ENCODE measurements at regions not wholly inside any gene's neighbourhood (a gene's known extent, or its start where the extent isn't known, plus 50 kb on each side); places are given as distances from the start of the nearest gene placed in this dataset.

DNA sequence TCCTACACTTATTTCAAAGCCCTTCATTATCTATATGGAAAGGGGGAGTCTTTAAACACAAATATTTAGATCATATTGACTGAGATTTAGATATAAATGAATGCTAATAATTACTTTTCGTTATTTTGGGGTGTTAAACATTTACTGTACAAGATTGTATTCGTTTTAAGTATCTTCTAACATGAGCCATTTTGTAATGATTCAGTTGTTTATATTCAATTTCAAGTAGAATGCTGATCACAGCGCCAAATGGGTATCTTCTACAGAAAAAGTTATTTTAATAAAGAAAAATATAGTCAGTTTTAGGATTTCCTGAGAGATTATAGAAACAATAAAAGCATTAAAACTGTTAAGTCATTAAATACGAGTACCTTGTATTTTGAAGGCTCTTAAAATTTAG lies 104.5 kb upstream of the HNRNPU start:
- intact Hi-C loops (cut with DNase I), result no loop called here
- no peak for TF ChIP-seq POLR2A (IDR thresholded peaks at IDR 0.05)
- TF ChIP-seq, protein P1, sequence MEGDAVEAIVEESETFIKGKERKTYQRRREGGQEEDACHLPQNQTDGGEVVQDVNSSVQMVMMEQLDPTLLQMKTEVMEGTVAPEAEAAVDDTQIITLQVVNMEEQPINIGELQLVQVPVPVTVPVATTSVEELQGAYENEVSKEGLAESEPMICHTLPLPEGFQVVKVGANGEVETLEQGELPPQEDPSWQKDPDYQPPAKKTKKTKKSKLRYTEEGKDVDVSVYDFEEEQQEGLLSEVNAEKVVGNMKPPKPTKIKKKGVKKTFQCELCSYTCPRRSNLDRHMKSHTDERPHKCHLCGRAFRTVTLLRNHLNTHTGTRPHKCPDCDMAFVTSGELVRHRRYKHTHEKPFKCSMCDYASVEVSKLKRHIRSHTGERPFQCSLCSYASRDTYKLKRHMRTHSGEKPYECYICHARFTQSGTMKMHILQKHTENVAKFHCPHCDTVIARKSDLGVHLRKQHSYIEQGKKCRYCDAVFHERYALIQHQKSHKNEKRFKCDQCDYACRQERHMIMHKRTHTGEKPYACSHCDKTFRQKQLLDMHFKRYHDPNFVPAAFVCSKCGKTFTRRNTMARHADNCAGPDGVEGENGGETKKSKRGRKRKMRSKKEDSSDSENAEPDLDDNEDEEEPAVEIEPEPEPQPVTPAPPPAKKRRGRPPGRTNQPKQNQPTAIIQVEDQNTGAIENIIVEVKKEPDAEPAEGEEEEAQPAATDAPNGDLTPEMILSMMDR (IDR thresholded peaks at IDR 0.05), result no peak

DNA sequence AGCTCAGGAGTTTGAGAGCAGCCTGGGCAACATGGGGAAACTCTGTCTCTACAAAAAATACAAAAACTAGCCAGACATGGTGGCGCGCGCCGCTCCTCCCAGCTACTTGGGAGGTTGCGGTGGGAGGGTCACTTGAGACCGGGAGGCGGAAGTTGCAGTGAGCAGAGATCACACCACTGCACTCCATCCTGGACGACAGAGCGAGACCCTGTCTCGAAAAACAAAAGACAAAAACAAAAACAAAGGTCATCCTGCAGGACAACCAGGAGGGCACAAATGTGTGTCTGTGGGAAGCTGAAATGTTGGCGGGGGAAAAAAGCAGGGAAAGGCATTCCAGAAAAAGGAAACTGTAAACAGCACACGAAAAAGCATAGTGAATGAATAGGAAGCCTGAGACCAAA lies 104.1 kb upstream of the HNRNPU start:
- WGBS, 2 donors, result 78 to 81% methylated on average over 12 of the region's 12 CpGs
- no peaks in the 10 kb centered on the region for H3K36me3 ChIP-seq (replicated peaks in 1 of 2; ENCODE audit: insufficient read depth in 1 of 2, low read depth in 2 of 2)
- H3K4me3 ChIP-seq, result no peak overlapping the region
- TF ChIP-seq POLR2A (IDR thresholded peaks at IDR 0.05), result no peak
- TF ChIP-seq, protein P1 (IDR thresholded peaks at IDR 0.05), result no peak
- ATAC-seq (no peak), DNase-seq (no peak)
- H3K27me3 ChIP-seq, result no peaks in the 10 kb centered on the region
- intact Hi-C loops (cut with DNase I), result no loop called here
- H3K9me3 ChIP-seq, result no peaks in the 10 kb centered on the region
- H3K4me1 ChIP-seq, result peaks cover 35% of the 10 kb centered on the region
- peak overlapping the region; percentile 11 to 100 (median 98) for H3K27ac ChIP-seq

More for the DNA sequence above, 104.5 kb upstream of the HNRNPU start:
- Histone ChIP-seq H3K36me3 (replicated peaks in 1 of 2; ENCODE audit: insufficient read depth in 1 of 2, low read depth in 2 of 2) (no peaks in the 10 kb centered on the region), H3K27ac (peak overlapping the region; percentile 97 to 100 (median 100)), H3K27me3 (no peaks in the 10 kb centered on the region), H3K4me3 (no peak overlapping the region), H3K9me3 (no peaks in the 10 kb centered on the region), H3K4me1 (peaks cover 32% of the 10 kb centered on the region)
- DNase-seq (no peak), ATAC-seq (no peak)
- 23 to 24% methylated on average over 4 of the region's 4 CpGs for WGBS, 2 donors

- TF ChIP-seq POLR2A (IDR thresholded peaks at IDR 0.05), result no peak
- TF ChIP-seq, protein P1 (IDR thresholded peaks at IDR 0.05), result no peak
- H3K9me3 ChIP-seq, result no peaks in the 10 kb centered on the region
- H3K27me3 ChIP-seq, result no peaks in the 10 kb centered on the region
- peaks cover 32% of the 10 kb centered on the region for H3K4me1 ChIP-seq
- H3K4me3 ChIP-seq, result no peak overlapping the region
- ATAC-seq (no peak), DNase-seq (no peak)
- intact Hi-C loops (cut with DNase I), result no loop called here
- WGBS, 2 donors, result 80 to 88% methylated on average over 2 of the region's 2 CpGs
- H3K36me3 ChIP-seq (replicated peaks in 1 of 2; ENCODE audit: insufficient read depth in 1 of 2, low read depth in 2 of 2), result no peaks in the 10 kb centered on the region
- H3K27ac ChIP-seq, result no peak overlapping the region
Observed at GRCh38 chr1:244967159-244967558, 102.8 kb upstream of the HNRNPU start.

GRCh38 chr1:244965185-244966030 lies 101.1 kb upstream of the HNRNPU start:
- H3K4me1 ChIP-seq, result peaks cover 28% of the 10 kb centered on the region
- no peaks in the 10 kb centered on the region for H3K9me3 ChIP-seq
- H3K27me3 ChIP-seq, result no peaks in the 10 kb centered on the region
- ATAC-seq (no peak), DNase-seq (no peak)
- H3K27ac ChIP-seq, result peak overlapping the region in 2 of 4 donors; percentile 55 to 67
- 76 to 78% methylated on average over 8 of the region's 8 CpGs for WGBS, 2 donors
- TF ChIP-seq, protein P1 (IDR thresholded peaks at IDR 0.05), result no peak
- TF ChIP-seq POLR2A (IDR thresholded peaks at IDR 0.05), result no peak
- H3K36me3 ChIP-seq (replicated peaks in 1 of 2; ENCODE audit: insufficient read depth in 1 of 2, low read depth in 2 of 2), result no peaks in the 10 kb centered on the region
- intact Hi-C loops (cut with DNase I), result no loop called here
- no peak overlapping the region for H3K4me3 ChIP-seq

Measured in body of pancreas (tissue), 4 donors.